Heart right ventricle (tissue), 16 donors: ENCODE measurements at regions not wholly inside any gene's neighbourhood (a gene's known extent, or its start where the extent isn't known, plus 50 kb on each side); places are given as distances from the start of the nearest gene placed in this dataset.
"Not testable (repeated sequence)": the region's sequence is repeated elsewhere in the genome, so short reads cannot be mapped to it uniquely, and the experiment has no call there.

ENCODE experiments used
- ATAC-seq, 8 donors: fragments of 200-7000 bp; cut with Tn5 transposase; one replicate each; pipeline ENCODE4 v1.9.1; 2020; ENCODE audit warnings: mild to moderate bottlenecking in 8 of 8, moderate library complexity in 8 of 8, moderate number of reproducible peaks in 1 of 8
- DNase-seq, 2 donors: peaks; one replicate each; pipeline ENCODE4 v3.0.0-alpha.2; 2020
- H3K27ac ChIP-seq, 10 donors: fragments of 200-600 bp; sonication (generic) in 2 of 10; one replicate each; pipeline versions ENCODE4 v1.5.0 to v1.8.0; 2020 to 2022; ENCODE audit warnings: mild to moderate bottlenecking in 3 of 10
- H3K27me3 ChIP-seq, 7 donors: fragments of 200-600 bp; one replicate each; pipeline ENCODE4 v1.8.0; 2021 to 2022; ENCODE audit warnings: mild to moderate bottlenecking in 2 of 7
- H3K36me3 ChIP-seq, 9 donors: fragments of 200-600 bp; sonication (generic) in 1 of 9; one replicate each; pipeline versions ENCODE4 v1.5.0 to v1.8.0; 2020 to 2022; ENCODE audit warnings: mild to moderate bottlenecking in 2 of 9
- H3K4me1 ChIP-seq, 9 donors: fragments of 200-600 bp; sonication (generic) in 1 of 9; one replicate each; pipeline versions ENCODE4 v1.5.0 to v1.8.0; 2020 to 2022; ENCODE audit warnings: mild to moderate bottlenecking in 4 of 9
- H3K4me3 ChIP-seq, 10 donors: fragments of 200-600 bp; sonication (generic) in 2 of 10; one replicate each; pipeline versions ENCODE4 v1.5.0 to v1.8.0; 2020 to 2022; ENCODE audit warnings: mild to moderate bottlenecking in 7 of 10, moderate library complexity in 2 of 10
- H3K9me3 ChIP-seq, 11 donors: fragments of 200-600 bp in 10 of 11; sonication (generic) in 2 of 11; one replicate each; pipeline versions ENCODE4 v1.5.0 to v1.8.0; 2013 to 2022; ENCODE audit warnings: mild to moderate bottlenecking in 2 of 11, control low read depth in 1 of 11, moderate library complexity in 1 of 11
- WGBS, 2 donors: extraction: QIAGEN DNeasy Blood & Tissue Kit; methylation state at CpG; one replicate each; pipeline ENCODE4 v1.1.7; 2013; ENCODE audit warnings: inconsistent platforms in 1 of 2; 5-methylcytosine and 5-hydroxymethylcytosine counted together
- intact Hi-C, 10 donors: fragments of 100-400 bp; cut with DNase I; formaldehyde crosslinking; loops; one replicate each; pipeline versions ENCODE4 v1.11.1 to v1.14.2; 2022
- TF ChIP-seq, protein P1 (sequence below), 9 donors: fragments of 200-600 bp; sonication (generic) in 2 of 9; IDR thresholded peaks; one replicate each; pipeline versions ENCODE4 v1.5.0 to v1.8.0; 2021 to 2022; ENCODE audit warnings: antibody characterized with exemption in 9 of 9, mild to moderate bottlenecking in 5 of 9, moderate library complexity in 1 of 9
- donor health status: Arrhythmogenic right ventricular cardiomyopathy.
- donor health status: ischemic (EF 13 %, LVEDD 7.1; RV severe dilation, severe dysfunction).
- donor health status: healthy with polysubstance abuse.
- donor health status: DM: no; HTN: yes; CAD: no.
- donor health status: DM: no; HTN: no; CAD: no.
- donor health status: ischemic (EF 25% LVEDD 6.9; RV normal size, moderate dysfunction).
- donor health status: ischemic (EF 25% LVEDD 5.7; RV mildly dilated, moderate dysfunction).
- donor health status: healthy.
- donor health status: DM: yes; HTN: yes; CAD: no.
- donor health status: Ischemic cardiomyopathy.
- donor health status: ischemic (EF 35%, LVEDD 5.7; RV mildly dilated, moderate dysfunction).
- donor health status: nonischemic (EF 11% LVEDD 7.7; RV severe dilation, severe dysfunction).
- donor health status: DM: yes; HTN: yes; CAD: no.
- donor health status: PGD.
- donor health status: ischemic (EF 29% LVEDD 5.4; RV normal size, mild dysfunction).
- donor health status: nonischemic (EF 23%, LVEDD 6.1; RV moderate dilation, normal function).

DNA sequence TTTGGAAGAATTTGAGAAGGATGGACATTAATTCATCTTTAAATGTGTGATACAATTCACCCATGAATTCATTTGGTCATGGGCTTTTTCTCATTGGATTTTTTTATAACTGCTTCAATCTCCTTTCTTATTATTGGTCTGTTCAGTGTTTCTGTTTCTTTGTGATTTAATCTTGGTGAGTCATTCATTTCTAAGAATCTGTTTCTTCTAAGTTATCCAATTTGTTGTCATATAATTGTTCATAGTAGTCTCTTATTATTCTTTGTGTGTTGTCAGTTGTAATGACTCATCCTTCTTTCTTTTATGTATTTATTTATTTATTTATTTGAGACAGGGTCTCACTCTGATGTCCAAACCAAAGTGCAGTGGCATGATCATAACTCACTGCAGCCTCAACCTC is 146.1 kb upstream of the ZNF267 start:
- Histone ChIP-seq H3K27me3 (no peaks in the 10 kb centered on the region), H3K9me3 (peaks cover 0 to 82% (median 17%) of the 10 kb centered on the region in 11 donors), H3K27ac (no peak overlapping the region), H3K4me1 (no peaks in the 10 kb centered on the region), H3K36me3 (peaks cover 0 to 98% (median 23%) of the 10 kb centered on the region in 9 donors), H3K4me3 (no peak overlapping the region)
- DNase-seq, result no peak
- ATAC-seq, result no peak
- intact Hi-C loops, result no loop called here
- TF ChIP-seq, protein P1, sequence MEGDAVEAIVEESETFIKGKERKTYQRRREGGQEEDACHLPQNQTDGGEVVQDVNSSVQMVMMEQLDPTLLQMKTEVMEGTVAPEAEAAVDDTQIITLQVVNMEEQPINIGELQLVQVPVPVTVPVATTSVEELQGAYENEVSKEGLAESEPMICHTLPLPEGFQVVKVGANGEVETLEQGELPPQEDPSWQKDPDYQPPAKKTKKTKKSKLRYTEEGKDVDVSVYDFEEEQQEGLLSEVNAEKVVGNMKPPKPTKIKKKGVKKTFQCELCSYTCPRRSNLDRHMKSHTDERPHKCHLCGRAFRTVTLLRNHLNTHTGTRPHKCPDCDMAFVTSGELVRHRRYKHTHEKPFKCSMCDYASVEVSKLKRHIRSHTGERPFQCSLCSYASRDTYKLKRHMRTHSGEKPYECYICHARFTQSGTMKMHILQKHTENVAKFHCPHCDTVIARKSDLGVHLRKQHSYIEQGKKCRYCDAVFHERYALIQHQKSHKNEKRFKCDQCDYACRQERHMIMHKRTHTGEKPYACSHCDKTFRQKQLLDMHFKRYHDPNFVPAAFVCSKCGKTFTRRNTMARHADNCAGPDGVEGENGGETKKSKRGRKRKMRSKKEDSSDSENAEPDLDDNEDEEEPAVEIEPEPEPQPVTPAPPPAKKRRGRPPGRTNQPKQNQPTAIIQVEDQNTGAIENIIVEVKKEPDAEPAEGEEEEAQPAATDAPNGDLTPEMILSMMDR (IDR thresholded peaks at IDR 0.05), result no peak

DNA sequence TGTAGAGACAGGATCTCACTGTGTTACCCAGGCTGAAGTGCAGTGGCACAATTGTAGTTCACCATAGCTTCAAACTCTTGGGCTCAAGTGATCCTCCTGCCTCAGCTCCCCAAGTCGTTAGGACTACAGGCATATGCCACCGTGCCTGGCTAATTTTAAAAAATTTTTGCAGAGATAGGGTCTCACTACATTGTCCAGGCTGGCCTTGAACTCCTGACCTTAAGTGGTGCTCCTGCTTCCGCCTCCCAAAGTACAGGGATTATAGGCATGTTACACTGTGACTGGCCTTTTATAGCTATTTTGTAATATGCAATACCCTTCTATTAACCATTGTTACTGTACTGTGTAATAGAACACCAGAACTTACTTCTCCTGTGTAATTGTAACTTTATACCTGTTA is 139.3 kb upstream of the ZNF267 start:
- Histone ChIP-seq H3K27ac (no peak overlapping the region), H3K36me3 (peaks cover 0 to 94% (median 47%) of the 10 kb centered on the region in 9 donors), H3K27me3 (no peaks in the 10 kb centered on the region), H3K9me3 (peaks cover 0 to 98% (median 40%) of the 10 kb centered on the region in 11 donors), H3K4me3 (no peak overlapping the region), H3K4me1 (no peaks in the 10 kb centered on the region)
- WGBS, 2 donors, result 98% methylated on average over 3 of the region's 3 CpGs
- ATAC-seq (no peak), DNase-seq (no peak)
- TF ChIP-seq, protein P1 (IDR thresholded peaks at IDR 0.05), result no peak
- intact Hi-C loops, result no loop called here

DNA sequence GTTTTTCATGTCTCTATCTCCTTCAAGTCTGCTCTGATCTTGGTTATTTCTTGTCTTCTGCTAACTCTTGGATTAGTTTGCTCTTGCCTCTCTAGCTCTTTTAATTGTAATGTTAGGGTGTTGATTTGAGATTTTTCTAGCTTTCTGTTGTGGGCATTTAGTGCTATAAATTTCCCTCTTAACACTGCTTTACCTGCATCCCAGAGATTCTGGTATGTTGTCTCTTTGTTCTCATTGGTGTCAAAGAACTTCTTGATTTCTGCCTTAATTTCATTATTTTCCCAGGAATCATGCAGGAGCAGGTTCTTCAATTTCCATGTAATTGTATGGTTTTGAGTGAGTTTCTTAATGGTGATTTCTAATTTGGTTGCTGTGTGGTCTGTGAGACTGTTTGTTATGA is 128.5 kb upstream of the ZNF267 start:
- H3K27ac ChIP-seq, H3K4me1 ChIP-seq, intact Hi-C loops, H3K4me3 ChIP-seq, DNase-seq, H3K27me3 ChIP-seq, ATAC-seq: not testable (repeated sequence)
- Histone ChIP-seq H3K9me3 (peaks cover 0 to 100% (median 82%) of the 10 kb centered on the region in 11 donors), H3K36me3 (peaks cover 0 to 91% (median 49%) of the 10 kb centered on the region in 9 donors)

DNA sequence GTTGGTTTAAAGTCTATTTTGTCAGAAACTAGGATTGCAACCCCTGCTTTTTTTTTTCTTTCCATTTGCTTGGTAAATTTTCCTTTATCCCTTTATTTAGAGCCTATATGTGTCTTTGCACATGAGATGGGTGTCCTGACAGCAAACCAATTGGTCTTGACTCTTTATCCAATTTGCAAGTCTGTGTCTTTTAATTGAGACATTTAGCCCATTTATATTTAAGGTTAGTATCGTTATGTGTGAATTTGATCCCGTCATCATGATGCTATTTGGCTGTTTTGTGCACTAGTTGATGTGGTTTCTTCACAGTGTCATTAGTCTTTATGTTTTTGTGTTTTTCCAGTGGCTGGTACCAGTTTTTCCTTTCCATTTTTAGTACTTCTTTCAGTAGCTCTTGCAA is 127.7 kb upstream of the ZNF267 start:
- Histone ChIP-seq H3K27ac (no peak overlapping the region), H3K36me3 (peaks cover 0 to 91% (median 46%) of the 10 kb centered on the region in 9 donors), H3K4me1 (no peaks in the 10 kb centered on the region), H3K4me3 (no peak overlapping the region), H3K9me3 (peaks cover 0 to 100% (median 86%) of the 10 kb centered on the region in 11 donors), H3K27me3 (no peaks in the 10 kb centered on the region)
- 96 to 97% methylated on average over 2 of the region's 2 CpGs for WGBS, 2 donors
- TF ChIP-seq, protein P1 (IDR thresholded peaks at IDR 0.05), result no peak
- ATAC-seq (no peak), DNase-seq (no peak)
- intact Hi-C loops, result no loop called here

DNA sequence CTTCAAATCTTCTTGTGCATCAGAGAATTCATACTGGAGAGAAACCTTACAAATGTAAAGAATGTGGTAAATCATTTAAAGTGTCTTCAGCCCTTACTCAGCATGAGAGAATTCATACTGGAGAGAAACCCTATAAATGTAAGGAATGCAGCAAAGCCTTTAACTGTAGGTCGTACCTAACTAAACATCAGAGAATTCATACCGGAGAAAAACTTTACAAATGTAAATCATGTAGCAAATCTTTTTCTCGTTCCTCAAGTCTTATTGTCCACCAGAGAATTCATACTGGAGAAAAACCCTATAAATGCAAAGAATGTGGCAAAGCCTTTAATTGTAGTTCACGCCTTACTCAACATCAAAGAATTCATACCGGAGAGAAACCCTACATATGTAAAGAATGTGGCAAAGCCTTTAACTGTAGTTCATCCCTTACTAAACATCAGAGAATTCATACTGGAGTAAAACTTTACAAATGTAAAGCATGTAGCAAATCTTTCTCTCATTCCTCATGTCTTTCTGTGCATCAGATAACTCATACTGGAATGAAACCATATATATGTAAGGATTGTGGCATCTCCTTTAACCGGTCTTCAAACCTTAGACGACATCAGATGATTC is 118.5 kb upstream of the ZNF267 start:
- peaks cover 9 to 97% (median 95%) of the 10 kb centered on the region in 11 donors for H3K9me3 ChIP-seq
- intact Hi-C loops, result no loop called here
- WGBS, 2 donors, result 93 to 98% methylated on average over 7 of the region's 7 CpGs
- no peaks in the 10 kb centered on the region for H3K4me1 ChIP-seq
- DNase-seq (no peak), ATAC-seq (no peak)
- H3K36me3 ChIP-seq, result peaks cover 0 to 96% (median 56%) of the 10 kb centered on the region in 9 donors
- TF ChIP-seq, protein P1 (IDR thresholded peaks at IDR 0.05), result no peak
- H3K27ac ChIP-seq, result no peak overlapping the region
- no peak overlapping the region for H3K4me3 ChIP-seq
- H3K27me3 ChIP-seq, result no peaks in the 10 kb centered on the region
